ENCODE measurements at regions not wholly inside any gene's neighbourhood (a gene's known extent, or its start where the extent isn't known, plus 50 kb on each side); places are given as distances from the start of the nearest gene placed in this dataset.

GRCh38 chr9:129344641-129345495 lies 166.8 kb upstream of the IER5L start:
- peak in 1 of 2 donors; percentile 17 for TF ChIP-seq POLR2A (IDR thresholded peaks at IDR 0.05)
- no peak for TF ChIP-seq CTCF (IDR thresholded peaks at IDR 0.05)
- TF ChIP-seq EP300 (IDR thresholded peaks at IDR 0.05): peak in 1 of 2 donors; percentile 29
- no peaks in the 10 kb centered on the region for H3K36me3 ChIP-seq
- WGBS, 2 donors: 74 to 76% methylated on average over 11 of the region's 11 CpGs
- no peaks in the 10 kb centered on the region for H3K9me3 ChIP-seq
- H3K27ac ChIP-seq: peak overlapping the region in 3 of 4 donors; percentile 34 to 82 (median 75)
- no peak for DNase-seq (ENCODE audit: low spot score in 2 of 2)
- H3K4me3 ChIP-seq: no peak overlapping the region
- H3K27me3 ChIP-seq: no peaks in the 10 kb centered on the region
- peaks cover 0 to 41% (median 5%) of the 10 kb centered on the region in 4 donors for H3K4me1 ChIP-seq

GRCh38 chr9:129343424-129344375 lies 165.6 kb upstream of the IER5L start:
- Histone ChIP-seq H3K27ac (peak overlapping the region; percentile 34 to 83 (median 59)), H3K9me3 (no peaks in the 10 kb centered on the region), H3K4me3 (no peak overlapping the region), H3K36me3 (no peaks in the 10 kb centered on the region), H3K4me1 (peaks cover 0 to 48% (median 8%) of the 10 kb centered on the region in 4 donors), H3K27me3 (no peaks in the 10 kb centered on the region)
- DNase-seq (ENCODE audit: low spot score in 2 of 2): peak; percentile 46 to 54
- 70 to 82% methylated on average over 18 to 23 of the region's 28 CpGs for WGBS, 2 donors
- peak in 1 of 2 donors; percentile 4 for TF ChIP-seq POLR2A (IDR thresholded peaks at IDR 0.05)
- peak in 2 of 5 experiments; percentile 17 to 57 for TF ChIP-seq CTCF (IDR thresholded peaks at IDR 0.05)
- TF ChIP-seq EP300 (IDR thresholded peaks at IDR 0.05): peak in 1 of 2 donors; percentile 80

- Histone ChIP-seq H3K4me1 (peaks cover 0 to 45% (median 9%) of the 10 kb centered on the region in 4 donors), H3K27me3 (no peaks in the 10 kb centered on the region), H3K9me3 (no peaks in the 10 kb centered on the region), H3K36me3 (no peaks in the 10 kb centered on the region), H3K27ac (peak overlapping the region; percentile 34 to 83 (median 59)), H3K4me3 (no peak overlapping the region)
- TF ChIP-seq POLR2A (IDR thresholded peaks at IDR 0.05): no peak
- no peak for TF ChIP-seq CTCF (IDR thresholded peaks at IDR 0.05)
- no peak for TF ChIP-seq EP300 (IDR thresholded peaks at IDR 0.05)
- DNase-seq (ENCODE audit: low spot score in 2 of 2): no peak
- 78 to 82% methylated on average over 16 of the region's 16 CpGs for WGBS, 2 donors
These were observed 164.7 kb upstream of the IER5L start for GRCh38 chr9:129342591-129343423.

- Histone ChIP-seq H3K4me3 (no peak overlapping the region), H3K36me3 (no peaks in the 10 kb centered on the region), H3K27ac (peak overlapping the region in 2 of 4 donors; percentile 66 to 78), H3K9me3 (no peaks in the 10 kb centered on the region), H3K4me1 (peaks cover 0 to 49% (median 14%) of the 10 kb centered on the region in 4 donors), H3K27me3 (no peaks in the 10 kb centered on the region)
- no peak for TF ChIP-seq EP300 (IDR thresholded peaks at IDR 0.05)
- no peak for TF ChIP-seq CTCF (IDR thresholded peaks at IDR 0.05)
- TF ChIP-seq POLR2A (IDR thresholded peaks at IDR 0.05): no peak
- WGBS, 2 donors: 92% methylated on average over 8 of the region's 8 CpGs
- no peak for DNase-seq (ENCODE audit: low spot score in 2 of 2)
These were observed 163.9 kb upstream of the IER5L start for GRCh38 chr9:129341987-129342348.
